Skeletal muscle satellite cell (primary cell): ENCODE measurements at regions not wholly inside any gene's neighbourhood (a gene's known extent, or its start where the extent isn't known, plus 50 kb on each side); places are given as distances from the start of the nearest gene placed in this dataset.

Source experiments
- H3K27me3 ChIP-seq: 2 replicates; pipeline ENCODE4 v1.7.0; 2013; ENCODE audit warnings: low read length; ENCODE audit not compliant: control insufficient read depth, insufficient read depth
- H3K36me3 ChIP-seq: 2 replicates; pipeline ENCODE4 v1.7.0; 2013; ENCODE audit warnings: mild to moderate bottlenecking, control low read depth, low read length; ENCODE audit not compliant: insufficient read depth
- H3K4me1 ChIP-seq: 2 replicates; pipeline ENCODE4 v1.7.0; 2013; ENCODE audit warnings: low read length; ENCODE audit not compliant: control insufficient read depth, insufficient read depth
- H3K4me2 ChIP-seq: 2 replicates; pipeline ENCODE4 v1.7.0; 2013; ENCODE audit warnings: mild to moderate bottlenecking, low read length
- H3K4me3 ChIP-seq: 2 replicates; pipeline ENCODE4 v1.7.0; 2013; ENCODE audit warnings: low read length
- H3K9ac ChIP-seq: 2 replicates; pipeline ENCODE4 v1.7.0; 2013; ENCODE audit warnings: mild to moderate bottlenecking, low read depth, low read length, moderate library complexity
- H3K9me3 ChIP-seq: replicated peaks from 2 replicates; pipeline ENCODE4 v1.7.0; 2013; ENCODE audit warnings: mild to moderate bottlenecking, control low read depth, low read length

DNA sequence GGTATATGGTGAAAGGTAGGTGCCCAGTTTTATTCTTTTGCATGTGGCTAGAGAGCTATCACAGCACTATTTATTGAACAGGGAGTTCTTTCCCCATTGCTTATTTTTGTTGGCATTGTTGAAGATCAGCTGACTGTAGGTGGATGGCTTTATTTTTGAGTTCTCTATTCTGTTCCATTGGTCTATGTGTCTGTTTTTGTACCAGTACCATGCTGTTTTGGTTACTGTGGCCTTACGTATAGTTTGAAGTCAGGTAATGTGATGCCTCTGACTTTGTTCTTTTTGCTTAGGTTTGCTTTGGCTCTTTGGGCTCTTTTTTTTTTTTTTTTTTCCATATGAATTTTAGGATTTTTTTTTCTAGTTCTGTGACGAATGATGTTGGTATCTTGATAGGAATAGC lies 139.2 kb upstream of the CTNNB1 start:
- no peaks in the 10 kb centered on the region for H3K27me3 ChIP-seq
- H3K4me1 ChIP-seq = no peaks in the 10 kb centered on the region
- no peak overlapping the region for H3K9ac ChIP-seq
- H3K36me3 ChIP-seq = no peaks in the 10 kb centered on the region
- no peaks in the 10 kb centered on the region for H3K9me3 ChIP-seq
- H3K4me2 ChIP-seq = no peak overlapping the region
- no peak overlapping the region for H3K4me3 ChIP-seq

DNA sequence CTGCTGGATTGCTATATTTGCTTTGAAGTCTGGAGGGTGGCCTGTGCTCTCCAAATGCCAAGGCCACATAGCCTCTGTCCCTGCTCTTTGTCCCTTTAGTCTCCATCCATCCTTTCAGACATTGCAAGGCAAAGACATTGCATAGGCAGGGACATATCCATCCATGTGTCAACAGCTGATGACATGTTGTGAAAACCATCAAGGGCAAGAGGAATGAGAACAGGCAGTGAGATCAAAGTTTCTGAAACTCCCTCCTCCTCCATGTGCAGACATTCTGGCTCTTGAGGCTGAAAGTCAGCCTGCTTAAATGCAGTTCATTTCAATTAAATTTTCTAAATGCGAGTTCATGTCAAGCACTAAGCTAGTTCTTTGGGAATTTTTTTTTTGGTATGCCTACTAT lies 135.2 kb upstream of the CTNNB1 start:
- H3K4me2 ChIP-seq = no peak overlapping the region
- H3K9me3 ChIP-seq = no peaks in the 10 kb centered on the region
- no peak overlapping the region for H3K4me3 ChIP-seq
- no peaks in the 10 kb centered on the region for H3K36me3 ChIP-seq
- H3K4me1 ChIP-seq = no peaks in the 10 kb centered on the region
- no peak overlapping the region for H3K9ac ChIP-seq
- H3K27me3 ChIP-seq = no peaks in the 10 kb centered on the region

DNA sequence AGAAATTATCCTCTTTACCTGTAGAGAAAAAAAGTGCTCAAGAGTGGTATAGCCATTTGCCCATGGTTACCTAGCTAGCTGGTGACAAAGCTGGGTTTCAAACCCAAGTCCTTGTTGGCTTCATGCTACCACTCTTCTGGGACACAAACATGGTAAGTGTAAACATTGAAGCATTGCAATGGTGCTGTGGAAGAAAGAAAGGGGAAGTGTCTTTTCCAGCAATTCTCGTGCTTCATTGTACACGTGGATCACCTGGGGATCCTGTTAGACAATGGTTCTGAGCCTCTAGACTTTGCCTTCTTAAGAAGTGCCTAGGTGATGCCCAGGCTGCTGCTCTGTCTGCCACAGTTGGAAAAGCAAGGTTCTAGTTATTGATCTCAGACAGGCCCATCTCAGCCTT lies 134.8 kb upstream of the CTNNB1 start:
- no peak overlapping the region for H3K4me3 ChIP-seq
- no peak overlapping the region for H3K9ac ChIP-seq
- H3K4me1 ChIP-seq = no peaks in the 10 kb centered on the region
- H3K27me3 ChIP-seq = no peaks in the 10 kb centered on the region
- H3K4me2 ChIP-seq = no peak overlapping the region
- no peaks in the 10 kb centered on the region for H3K9me3 ChIP-seq
- H3K36me3 ChIP-seq = no peaks in the 10 kb centered on the region

DNA sequence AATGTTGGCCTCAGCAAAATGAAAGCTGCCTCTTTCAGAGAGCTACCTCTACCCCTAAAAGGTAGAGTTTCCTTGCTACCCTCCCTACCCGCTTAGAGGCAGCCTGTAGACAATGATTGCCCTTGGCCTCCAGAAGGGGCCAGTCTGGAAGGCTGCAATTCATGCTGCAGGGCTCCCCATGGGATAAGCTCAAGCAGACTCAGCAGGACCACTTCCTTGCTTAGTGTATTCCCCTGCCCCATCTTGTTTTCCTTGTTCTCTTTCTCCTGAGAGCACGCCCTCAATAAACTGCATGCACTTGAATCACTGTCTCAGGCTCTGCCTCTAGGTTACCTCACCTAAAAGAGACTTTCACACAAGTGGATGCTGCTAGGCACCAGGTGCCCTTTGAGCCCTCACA lies 134.0 kb upstream of the CTNNB1 start:
- Histone ChIP-seq H3K9ac (no peak overlapping the region), H3K4me3 (no peak overlapping the region), H3K27me3 (no peaks in the 10 kb centered on the region), H3K4me1 (no peaks in the 10 kb centered on the region), H3K36me3 (no peaks in the 10 kb centered on the region), H3K9me3 (no peaks in the 10 kb centered on the region), H3K4me2 (no peak overlapping the region)

DNA sequence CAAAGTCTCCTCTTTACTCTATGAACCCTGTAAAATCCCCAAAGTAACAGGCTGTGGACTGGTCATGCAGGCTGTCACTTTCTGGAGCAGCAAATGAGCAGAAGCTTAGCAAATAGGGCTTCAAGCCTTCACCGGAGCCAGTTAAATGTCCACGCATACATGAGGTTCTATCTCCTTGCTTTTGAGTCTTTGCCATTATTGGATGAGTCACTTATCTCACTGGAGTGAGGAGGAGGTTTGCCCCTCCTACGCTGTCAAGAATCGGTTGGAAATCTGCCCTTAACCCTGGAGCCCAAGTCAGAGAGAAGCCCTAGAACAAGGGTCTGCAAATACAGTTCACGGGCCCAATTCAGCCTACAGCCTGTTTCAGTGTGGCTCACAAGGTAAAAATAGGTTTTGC lies 126.1 kb upstream of the CTNNB1 start:
- no peak overlapping the region for H3K4me3 ChIP-seq
- no peaks in the 10 kb centered on the region for H3K36me3 ChIP-seq
- H3K27me3 ChIP-seq = peaks cover 4% of the 10 kb centered on the region
- no peaks in the 10 kb centered on the region for H3K4me1 ChIP-seq
- no peak overlapping the region for H3K4me2 ChIP-seq
- no peak overlapping the region for H3K9ac ChIP-seq
- no peaks in the 10 kb centered on the region for H3K9me3 ChIP-seq

DNA sequence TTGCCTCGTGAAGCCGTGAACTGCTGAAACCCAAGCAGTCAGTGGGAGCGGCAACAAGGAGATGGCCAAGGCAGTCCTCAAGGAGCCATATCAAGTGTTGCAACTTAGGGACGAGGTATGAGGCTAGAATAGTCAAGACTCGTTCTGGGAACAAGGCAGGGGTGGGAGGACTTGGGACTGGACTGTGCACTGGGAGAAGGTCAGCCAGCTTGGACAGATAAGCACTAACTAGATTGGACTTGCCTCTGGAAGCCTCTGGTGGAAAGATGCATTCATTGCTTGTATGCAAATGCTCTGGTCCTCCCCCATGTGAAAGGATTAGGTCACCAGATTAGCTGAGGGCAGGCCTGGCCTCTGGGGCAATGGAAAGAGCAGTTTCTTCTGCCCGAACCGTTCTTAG lies 123.3 kb upstream of the CTNNB1 start:
- H3K4me3 ChIP-seq = no peak overlapping the region
- H3K36me3 ChIP-seq = no peaks in the 10 kb centered on the region
- no peak overlapping the region for H3K4me2 ChIP-seq
- no peaks in the 10 kb centered on the region for H3K9me3 ChIP-seq
- H3K4me1 ChIP-seq = no peaks in the 10 kb centered on the region
- no peak overlapping the region for H3K9ac ChIP-seq
- peaks cover 8% of the 10 kb centered on the region for H3K27me3 ChIP-seq

DNA sequence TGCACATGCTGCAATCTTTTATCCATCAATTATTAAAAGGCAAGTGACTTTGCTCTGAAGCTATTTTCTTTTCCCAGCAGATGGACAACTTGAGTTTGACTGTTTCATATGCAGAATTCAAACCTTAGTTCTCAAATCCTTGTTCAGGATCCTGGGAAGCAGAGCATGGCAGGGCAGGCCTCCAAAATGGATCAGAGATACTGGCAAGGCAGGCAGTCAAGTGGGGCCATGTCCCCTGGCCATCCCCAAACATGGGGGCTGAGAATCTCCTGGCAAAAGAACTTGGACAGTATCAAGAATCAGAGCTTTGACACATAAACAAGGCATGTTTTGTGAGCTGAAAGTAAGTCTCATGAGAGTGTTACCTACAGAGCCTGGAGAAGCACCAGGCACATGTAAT lies 122.9 kb upstream of the CTNNB1 start:
- peaks cover 8% of the 10 kb centered on the region for H3K27me3 ChIP-seq
- H3K36me3 ChIP-seq = no peaks in the 10 kb centered on the region
- no peak overlapping the region for H3K9ac ChIP-seq
- no peaks in the 10 kb centered on the region for H3K4me1 ChIP-seq
- no peak overlapping the region for H3K4me2 ChIP-seq
- no peaks in the 10 kb centered on the region for H3K9me3 ChIP-seq
- H3K4me3 ChIP-seq = no peak overlapping the region

DNA sequence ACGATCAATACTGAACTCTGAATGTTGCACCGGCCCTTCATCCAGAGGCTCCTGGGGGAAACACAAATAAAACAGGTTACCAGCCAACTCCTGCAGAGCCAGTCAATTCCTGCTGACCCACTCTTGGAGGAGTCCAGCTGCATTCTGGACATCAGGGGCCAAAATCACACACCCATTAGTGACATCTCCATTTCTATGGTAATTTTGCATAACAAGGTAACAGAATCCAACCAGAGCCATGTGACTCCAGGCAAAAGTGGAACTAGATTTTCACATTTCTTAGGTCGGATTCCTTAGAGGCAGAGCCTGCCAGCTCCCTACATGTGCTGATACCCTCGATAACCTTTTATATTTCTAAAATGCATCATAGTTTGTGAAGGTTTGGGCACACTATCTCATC lies 119.2 kb upstream of the CTNNB1 start:
- H3K9me3 ChIP-seq = no peaks in the 10 kb centered on the region
- H3K4me2 ChIP-seq = no peak overlapping the region
- H3K27me3 ChIP-seq = peaks cover 4% of the 10 kb centered on the region
- no peaks in the 10 kb centered on the region for H3K36me3 ChIP-seq
- no peaks in the 10 kb centered on the region for H3K4me1 ChIP-seq
- H3K9ac ChIP-seq = no peak overlapping the region
- no peak overlapping the region for H3K4me3 ChIP-seq

DNA sequence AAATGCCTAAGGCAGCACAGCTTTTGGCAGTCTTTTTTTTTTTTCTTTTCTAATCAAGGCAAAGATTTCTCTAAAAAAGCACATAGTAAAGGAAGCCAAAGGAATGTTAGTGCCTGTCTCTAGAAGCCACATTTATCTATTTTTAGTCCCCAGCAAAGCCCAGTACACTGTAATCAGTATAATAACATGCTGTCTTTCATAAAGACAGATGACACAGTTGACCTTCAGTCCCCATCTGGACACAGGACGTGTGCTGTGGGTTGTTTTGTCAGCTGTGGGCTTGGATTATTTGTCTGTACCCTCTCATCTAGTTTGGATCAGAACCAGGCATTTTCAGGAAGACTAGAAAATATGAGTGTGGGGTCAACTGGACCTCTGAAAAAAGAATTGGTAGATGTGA lies 110.4 kb upstream of the CTNNB1 start:
- Histone ChIP-seq H3K4me1 (peaks cover 3% of the 10 kb centered on the region), H3K36me3 (no peaks in the 10 kb centered on the region), H3K27me3 (no peaks in the 10 kb centered on the region), H3K4me3 (no peak overlapping the region), H3K4me2 (no peak overlapping the region), H3K9me3 (no peaks in the 10 kb centered on the region), H3K9ac (no peak overlapping the region)

DNA sequence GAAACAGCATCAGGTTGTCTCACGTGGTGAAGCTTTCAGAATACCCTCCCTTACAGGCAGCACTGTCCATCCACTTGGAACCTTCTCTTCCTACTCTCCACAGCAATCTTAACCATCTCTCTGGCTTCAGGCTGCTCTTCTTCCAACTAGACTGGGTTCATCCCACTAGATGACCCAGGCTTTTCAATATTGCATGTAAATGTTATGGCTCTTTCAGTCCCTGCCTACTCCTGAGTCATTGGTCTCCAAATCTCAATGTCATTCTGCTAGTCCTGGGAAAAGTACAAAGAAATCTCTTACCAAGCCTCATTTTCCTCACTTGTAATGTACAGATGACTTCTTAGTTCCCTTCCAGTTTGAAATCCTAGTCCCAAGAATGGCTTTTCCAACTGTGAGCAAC lies 109.7 kb upstream of the CTNNB1 start:
- H3K9me3 ChIP-seq = no peaks in the 10 kb centered on the region
- H3K4me2 ChIP-seq = no peak overlapping the region
- H3K36me3 ChIP-seq = no peaks in the 10 kb centered on the region
- no peaks in the 10 kb centered on the region for H3K27me3 ChIP-seq
- peaks cover 3% of the 10 kb centered on the region for H3K4me1 ChIP-seq
- H3K4me3 ChIP-seq = no peak overlapping the region
- no peak overlapping the region for H3K9ac ChIP-seq

DNA sequence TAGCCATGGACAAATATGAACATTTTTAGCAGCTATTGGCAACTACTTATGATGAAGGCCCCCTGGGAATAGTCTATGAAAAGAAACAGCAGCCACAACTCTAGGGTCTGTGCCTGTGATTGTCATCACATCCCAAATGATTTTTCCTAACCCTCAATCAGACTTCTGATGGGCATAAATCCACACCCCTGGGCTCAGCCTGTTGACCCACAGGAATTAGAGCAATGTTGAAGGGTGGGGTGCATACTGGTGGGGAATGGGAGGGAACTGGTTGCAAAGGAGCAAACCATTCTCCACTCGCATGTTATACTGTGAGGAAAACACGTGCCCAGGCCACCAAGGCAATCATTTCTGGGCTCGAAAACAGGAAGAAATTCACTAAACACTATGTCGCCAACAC lies 106.5 kb upstream of the CTNNB1 start:
- Histone ChIP-seq H3K27me3 (no peaks in the 10 kb centered on the region), H3K4me1 (peaks cover 3% of the 10 kb centered on the region), H3K9ac (no peak overlapping the region), H3K4me2 (no peak overlapping the region), H3K36me3 (no peaks in the 10 kb centered on the region), H3K9me3 (no peaks in the 10 kb centered on the region), H3K4me3 (no peak overlapping the region)

DNA sequence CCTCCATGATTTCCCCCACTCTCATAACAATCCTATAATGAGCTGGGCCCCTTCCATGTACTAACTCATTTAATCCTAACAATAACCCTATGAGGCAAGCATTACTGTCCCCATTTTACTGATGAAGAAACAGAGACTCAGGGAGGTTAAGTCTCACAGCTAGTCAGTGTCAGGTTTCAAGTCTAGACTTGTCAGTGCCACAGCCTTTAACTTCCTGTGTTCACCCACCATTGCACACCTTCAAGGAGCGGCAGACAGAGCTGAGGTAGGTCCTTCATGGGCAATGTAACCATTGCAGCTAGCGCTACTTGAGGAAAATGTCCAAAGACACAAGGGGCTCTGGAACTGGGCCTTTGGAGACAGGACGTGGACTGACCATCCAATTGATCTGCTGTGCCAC lies 105.8 kb upstream of the CTNNB1 start:
- no peak overlapping the region for H3K4me2 ChIP-seq
- H3K4me1 ChIP-seq = peaks cover 2% of the 10 kb centered on the region
- H3K36me3 ChIP-seq = no peaks in the 10 kb centered on the region
- no peaks in the 10 kb centered on the region for H3K9me3 ChIP-seq
- no peaks in the 10 kb centered on the region for H3K27me3 ChIP-seq
- H3K9ac ChIP-seq = no peak overlapping the region
- H3K4me3 ChIP-seq = no peak overlapping the region

DNA sequence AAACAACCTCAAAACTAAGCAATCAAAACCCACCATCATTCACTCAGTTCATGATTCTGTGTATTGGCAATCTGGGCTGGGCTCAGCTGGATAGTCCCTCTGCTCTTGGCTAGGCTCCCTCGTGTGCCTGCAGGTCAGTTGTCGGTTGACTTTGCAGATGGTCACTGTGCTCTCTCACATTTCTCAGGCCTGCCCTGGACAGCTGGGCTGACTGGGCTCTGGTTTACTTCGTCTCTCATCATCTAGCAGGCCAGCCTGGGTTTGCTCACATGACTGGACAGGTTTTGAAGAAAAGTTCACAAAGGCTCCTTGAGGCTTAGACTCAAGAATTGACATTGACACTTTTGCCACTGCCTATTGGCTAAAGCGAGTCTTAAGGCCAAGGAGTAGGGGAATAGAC lies 105.0 kb upstream of the CTNNB1 start:
- Histone ChIP-seq H3K4me1 (no peaks in the 10 kb centered on the region), H3K4me3 (no peak overlapping the region), H3K4me2 (no peak overlapping the region), H3K27me3 (no peaks in the 10 kb centered on the region), H3K36me3 (no peaks in the 10 kb centered on the region), H3K9me3 (no peaks in the 10 kb centered on the region), H3K9ac (no peak overlapping the region)
